ENCODE measurements at regions not wholly inside any gene's neighbourhood (a gene's known extent, or its start where the extent isn't known, plus 50 kb on each side); places are given as distances from the start of the nearest gene placed in this dataset.

DNA sequence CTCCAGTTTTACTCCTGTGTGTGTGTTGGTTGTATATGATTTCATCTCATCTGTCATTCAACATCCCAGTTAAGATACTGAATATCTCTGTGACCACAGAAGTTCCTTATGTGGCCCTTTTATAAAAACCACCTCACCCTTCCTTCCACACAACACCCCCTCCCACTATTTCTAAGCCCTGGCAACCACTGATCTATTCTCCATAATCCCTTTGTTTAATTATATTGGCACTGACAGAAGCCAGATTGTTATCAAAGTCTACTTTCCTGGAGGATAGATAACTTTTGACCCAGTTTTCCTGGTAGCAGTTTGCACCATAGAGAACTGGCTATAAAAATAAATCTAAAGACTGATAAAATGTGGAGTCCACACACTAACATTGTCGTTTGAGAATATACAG is 902.8 kb downstream of the SLC16A7 start:
- no peak overlapping the region for H3K9ac ChIP-seq (ENCODE audit: low read length)
- no peak overlapping the region for H3K4me2 ChIP-seq (ENCODE audit: low read length)
- H3K9me2 ChIP-seq (ENCODE audit: insufficient read depth) = no peaks in the 10 kb centered on the region
- RAD21 ChIA-PET (ENCODE audit: low non-redundant PET in 1 of 2, low total read pairs in 2 of 2, uncharacterized antibody in 2 of 2, unreplicated experiment in 2 of 2) = no interaction called here
- no peak for ATAC-seq
- H3K9me3 ChIP-seq (ENCODE audit: control insufficient read depth in 1 of 2, insufficient read depth in 1 of 2, low read depth in 1 of 2, low read length in 2 of 2) = no peaks in the 10 kb centered on the region
- H3K4me3 ChIP-seq (replicated peaks in 1 of 2; ENCODE audit: low read depth in 1 of 2, low read length in 2 of 2) = no peak overlapping the region
- CTCF ChIA-PET = no interaction called here
- no peak overlapping the region for H2AFZ ChIP-seq (ENCODE audit: low read depth, low read length, poor library complexity, severe bottlenecking)
- no TSS peak for BruUV-seq (replicated peaks)
- intact Hi-C loops (cut with micrococcal nuclease) = loop anchor here (10.0 kb wide), 1 partner anchor 394 kb away; no protein-coding TSS in a partner anchor
- no peaks in the 10 kb centered on the region for H3K27me3 ChIP-seq (ENCODE audit: insufficient read depth, low read length)
- no peaks in the 10 kb centered on the region for H4K20me1 ChIP-seq (ENCODE audit: insufficient read depth)
- no peak for DNase-seq (ENCODE audit: low read depth, low spot score)
- POLR2A ChIA-PET = no interaction called here
- H3K27ac ChIP-seq (ENCODE audit: low read depth, low read length) = no peak overlapping the region
- TF ChIP-seq, protein P1, sequence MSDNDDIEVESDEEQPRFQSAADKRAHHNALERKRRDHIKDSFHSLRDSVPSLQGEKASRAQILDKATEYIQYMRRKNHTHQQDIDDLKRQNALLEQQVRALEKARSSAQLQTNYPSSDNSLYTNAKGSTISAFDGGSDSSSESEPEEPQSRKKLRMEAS (IDR thresholded peaks at IDR 0.05) = no peak
- TF ChIP-seq EGR1 (IDR thresholded peaks at IDR 0.05; ENCODE audit: low read depth) (no peak), ELF1 (IDR thresholded peaks at IDR 0.05; ENCODE audit: borderline replicate concordance, low read depth) (no peak), CEBPB (IDR thresholded peaks at IDR 0.05; ENCODE audit: low read depth) (no peak), ZFX (IDR thresholded peaks at IDR 0.05) (no peak), YY1 (IDR thresholded peaks at IDR 0.05; ENCODE audit: extremely low read depth, insufficient replicate concordance, low read depth, low read length) (no peak), ZNF274 (IDR thresholded peaks at IDR 0.05; ENCODE audit: low read depth, low read length) (no peak)
- TF ChIP-seq, protein P2, sequence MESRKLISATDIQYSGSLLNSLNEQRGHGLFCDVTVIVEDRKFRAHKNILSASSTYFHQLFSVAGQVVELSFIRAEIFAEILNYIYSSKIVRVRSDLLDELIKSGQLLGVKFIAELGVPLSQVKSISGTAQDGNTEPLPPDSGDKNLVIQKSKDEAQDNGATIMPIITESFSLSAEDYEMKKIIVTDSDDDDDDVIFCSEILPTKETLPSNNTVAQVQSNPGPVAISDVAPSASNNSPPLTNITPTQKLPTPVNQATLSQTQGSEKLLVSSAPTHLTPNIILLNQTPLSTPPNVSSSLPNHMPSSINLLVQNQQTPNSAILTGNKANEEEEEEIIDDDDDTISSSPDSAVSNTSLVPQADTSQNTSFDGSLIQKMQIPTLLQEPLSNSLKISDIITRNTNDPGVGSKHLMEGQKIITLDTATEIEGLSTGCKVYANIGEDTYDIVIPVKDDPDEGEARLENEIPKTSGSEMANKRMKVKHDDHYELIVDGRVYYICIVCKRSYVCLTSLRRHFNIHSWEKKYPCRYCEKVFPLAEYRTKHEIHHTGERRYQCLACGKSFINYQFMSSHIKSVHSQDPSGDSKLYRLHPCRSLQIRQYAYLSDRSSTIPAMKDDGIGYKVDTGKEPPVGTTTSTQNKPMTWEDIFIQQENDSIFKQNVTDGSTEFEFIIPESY (IDR thresholded peaks at IDR 0.05; ENCODE audit: extremely low read depth, insufficient replicate concordance, low read length) = no peak
- H3K36me3 ChIP-seq (ENCODE audit: control insufficient read depth in 1 of 2, insufficient read depth in 2 of 2, low read length in 2 of 2) = no peaks in the 10 kb centered on the region
- H3K4me1 ChIP-seq (ENCODE audit: control insufficient read depth in 1 of 2, insufficient read depth in 2 of 2, low read length in 2 of 2) = no peaks in the 10 kb centered on the region
- H3K79me2 ChIP-seq (ENCODE audit: insufficient read depth, low read length) = no peaks in the 10 kb centered on the region
